IPS-NIHi7 (cell line): ENCODE measurements at regions not wholly inside any gene's neighbourhood (a gene's known extent, or its start where the extent isn't known, plus 50 kb on each side); places are given as distances from the start of the nearest gene placed in this dataset.

Source experiments
- DNase-seq: peaks from one replicate; pipeline ENCODE4 v3.0.0; 2012; ENCODE audit warnings: mixed read lengths; ENCODE audit errors: extremely low spot score

DNA sequence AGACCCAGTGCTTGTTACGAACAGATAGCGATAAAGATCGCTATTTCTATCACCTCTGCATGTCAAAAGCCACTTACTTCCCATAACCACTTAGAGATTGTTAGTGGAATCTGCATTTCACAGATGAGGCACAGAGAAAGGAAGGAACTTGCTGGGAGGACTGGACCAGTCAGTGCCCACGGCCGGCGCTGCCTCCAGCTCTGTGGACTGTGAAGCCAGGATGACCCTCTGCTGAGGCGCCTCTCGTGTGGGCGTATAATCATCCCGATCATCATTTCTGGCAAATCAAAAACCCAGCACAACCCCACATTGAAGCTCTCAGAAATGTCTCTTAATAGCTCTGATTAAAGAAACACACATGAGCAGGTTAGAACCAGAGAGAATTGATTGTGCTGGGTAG lies 61.5 kb upstream of the ADRA2C start:
- no peak for DNase-seq

DNA sequence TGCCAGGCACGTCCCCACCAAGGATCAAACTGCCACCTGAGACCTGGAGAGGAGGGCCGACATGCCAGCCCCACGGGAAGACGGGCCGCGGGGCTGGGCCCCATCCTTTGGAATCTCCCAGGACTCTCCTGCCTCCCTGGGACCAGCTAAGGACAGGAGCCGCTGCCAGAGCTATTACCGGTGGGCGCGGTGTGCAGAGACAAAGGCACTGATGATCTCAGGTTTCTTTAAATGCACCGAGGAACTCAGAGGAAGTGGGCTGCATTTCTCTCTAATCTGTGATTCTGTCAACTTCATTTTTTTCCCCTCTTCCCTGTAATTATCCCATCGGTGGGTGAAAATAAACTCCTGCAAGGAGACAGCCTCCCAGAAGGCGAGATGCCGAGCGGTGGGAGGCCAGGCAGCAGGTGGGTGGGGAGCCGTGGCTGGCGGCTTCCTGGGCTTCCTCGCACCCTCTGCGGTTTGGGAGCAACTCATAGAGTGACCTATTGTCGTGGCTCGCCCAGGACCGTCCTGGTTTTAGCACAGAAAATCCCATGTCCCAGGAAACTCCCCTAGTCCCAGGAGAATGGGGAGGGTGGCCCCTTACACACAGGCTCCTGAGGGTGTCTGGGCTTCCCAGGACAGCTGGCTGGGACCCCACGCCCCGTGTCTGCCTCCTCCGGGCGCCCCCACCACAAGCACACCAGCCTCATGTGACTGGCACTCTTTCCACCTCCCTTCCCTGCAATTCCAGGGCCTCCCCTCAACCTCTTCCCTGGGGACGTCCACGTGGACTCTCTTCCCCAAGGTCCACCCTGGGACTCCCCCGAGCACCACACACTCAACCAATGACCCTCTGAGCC lies 62.3 kb upstream of the ADRA2C start:
- peak; percentile 65 for DNase-seq

DNA sequence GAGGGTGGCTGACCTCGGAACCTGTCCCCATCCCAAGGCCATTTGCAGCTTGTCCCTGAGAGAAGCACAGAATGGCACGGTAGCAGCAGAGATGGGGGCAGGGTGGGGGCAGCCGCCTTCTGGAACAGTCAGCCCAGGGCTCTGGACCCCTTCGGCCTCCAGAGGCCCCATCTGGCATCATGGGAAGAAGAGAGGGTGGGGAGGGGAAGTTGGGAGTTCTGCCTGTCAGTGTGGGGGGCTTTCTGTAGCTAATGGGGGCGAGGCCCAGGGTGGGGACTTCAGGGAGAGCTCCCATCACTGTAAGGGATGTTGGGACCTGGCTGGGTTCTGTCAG lies 62.9 kb upstream of the ADRA2C start:
- no peak for DNase-seq

DNA sequence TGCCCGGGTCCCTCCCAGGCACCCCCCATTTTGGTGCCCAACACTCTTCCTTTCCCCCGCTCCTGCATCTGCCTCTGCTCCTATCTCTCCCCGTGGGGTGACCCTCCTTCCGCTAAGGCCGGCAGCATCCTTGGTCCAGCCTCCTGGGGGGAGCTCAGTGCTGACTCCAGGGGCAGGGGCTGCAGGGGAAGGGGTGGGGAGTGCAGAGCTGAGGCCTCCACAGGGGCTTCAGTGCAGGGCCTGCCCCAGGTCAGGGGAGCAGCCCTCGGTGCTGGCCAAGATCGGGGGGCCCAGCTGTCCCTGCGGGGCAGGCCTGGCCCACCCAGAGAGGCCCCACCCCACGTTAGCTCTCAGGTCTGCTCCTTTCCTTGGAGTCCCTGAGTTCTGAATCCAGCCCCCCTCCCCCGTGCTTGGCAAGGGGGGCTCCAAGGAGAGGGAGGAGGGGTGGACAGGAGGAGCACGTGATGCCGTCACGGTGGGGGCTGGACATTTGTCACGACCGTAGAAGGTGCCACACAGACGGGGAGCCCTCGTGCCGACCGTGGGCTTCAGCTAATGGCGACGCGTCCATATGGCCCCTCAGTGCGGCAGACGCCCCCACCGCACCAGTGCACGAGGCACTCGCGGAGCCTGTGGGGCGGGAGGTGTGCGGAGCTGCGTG lies 63.5 kb upstream of the ADRA2C start:
- DNase-seq: no peak

DNA sequence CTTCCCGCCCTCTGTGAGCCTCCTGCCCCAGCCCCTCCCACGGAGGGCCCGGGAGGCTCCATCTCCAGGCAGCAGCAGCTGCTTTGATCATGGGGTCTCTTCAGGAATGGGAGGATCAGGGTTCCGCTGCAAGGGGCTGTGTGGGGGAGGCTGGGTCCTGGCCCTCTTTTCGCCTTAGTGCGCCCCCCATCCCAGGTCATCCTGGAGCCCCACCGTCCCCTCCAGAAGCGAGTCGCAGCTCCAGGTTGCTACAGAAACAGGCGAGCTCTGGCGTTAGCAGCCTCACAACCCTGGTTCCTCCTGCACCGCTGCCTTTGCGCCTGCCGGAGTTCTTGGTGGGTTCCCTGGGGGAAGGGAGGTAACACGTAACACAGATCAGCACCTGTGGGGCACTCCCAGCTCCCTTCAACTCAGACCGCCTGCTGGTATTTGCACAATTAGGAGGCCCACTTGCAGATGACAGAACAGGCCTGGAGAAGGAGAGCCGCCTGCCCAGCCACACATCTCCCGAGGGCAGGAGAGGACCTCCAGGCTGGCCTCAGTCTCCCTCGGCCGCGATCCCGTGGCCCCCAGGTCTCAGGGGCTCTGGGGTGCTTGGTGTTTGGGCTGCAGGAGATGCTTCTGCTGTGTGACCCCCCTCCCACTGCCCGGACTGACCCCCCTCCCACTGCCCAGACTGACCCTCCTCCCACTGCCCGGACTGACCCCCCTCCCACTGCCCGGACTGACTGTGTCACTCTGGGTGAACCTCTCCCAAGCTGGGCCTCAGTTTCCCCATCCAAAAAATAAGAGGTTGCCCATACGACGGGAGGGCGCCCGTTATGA lies 64.2 kb upstream of the ADRA2C start:
- DNase-seq: no peak

DNA sequence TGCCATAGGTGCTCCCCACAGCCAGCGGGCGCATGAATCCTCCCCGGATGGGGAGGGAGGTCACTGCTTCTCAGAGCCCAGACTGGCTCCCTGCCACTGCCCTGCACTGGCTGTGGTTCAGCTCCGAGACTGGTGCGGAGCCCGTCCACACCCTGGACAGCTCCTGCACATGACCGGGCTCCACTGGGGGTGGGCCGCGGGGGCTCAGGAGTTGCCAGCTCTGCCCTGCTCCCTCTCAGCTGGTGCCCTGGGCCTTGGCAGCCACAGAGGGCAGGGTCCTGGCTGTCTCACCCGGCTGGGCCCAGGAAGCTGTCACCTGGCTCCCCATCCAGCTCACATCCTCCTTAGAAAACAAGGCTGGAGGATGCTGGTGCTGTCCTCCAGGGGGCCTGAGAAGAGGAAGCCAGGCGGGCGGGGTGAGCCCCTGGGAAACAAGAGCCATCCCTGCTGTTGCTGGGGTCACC lies 64.9 kb upstream of the ADRA2C start:
- DNase-seq: no peak

DNA sequence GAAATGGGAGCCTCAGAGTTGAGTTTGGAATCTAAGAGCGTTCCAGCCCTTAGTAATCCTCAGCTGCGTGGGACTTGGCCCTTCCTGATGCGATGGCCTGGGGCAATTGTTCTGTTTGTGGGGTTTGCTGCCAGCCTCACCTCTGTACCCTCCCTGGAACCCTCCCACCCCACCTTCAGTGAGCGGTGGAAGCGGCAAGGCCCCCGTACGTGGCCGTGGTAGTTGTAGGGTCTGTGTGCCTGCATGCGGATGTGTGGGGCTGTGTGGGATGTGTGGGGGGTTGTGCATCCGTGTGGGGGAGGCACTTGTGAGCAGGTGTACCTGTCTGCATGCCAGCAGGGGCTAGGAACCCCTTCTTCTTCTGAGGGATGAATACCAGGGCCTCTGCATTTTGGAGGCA lies 65.4 kb upstream of the ADRA2C start:
- DNase-seq: no peak

DNA sequence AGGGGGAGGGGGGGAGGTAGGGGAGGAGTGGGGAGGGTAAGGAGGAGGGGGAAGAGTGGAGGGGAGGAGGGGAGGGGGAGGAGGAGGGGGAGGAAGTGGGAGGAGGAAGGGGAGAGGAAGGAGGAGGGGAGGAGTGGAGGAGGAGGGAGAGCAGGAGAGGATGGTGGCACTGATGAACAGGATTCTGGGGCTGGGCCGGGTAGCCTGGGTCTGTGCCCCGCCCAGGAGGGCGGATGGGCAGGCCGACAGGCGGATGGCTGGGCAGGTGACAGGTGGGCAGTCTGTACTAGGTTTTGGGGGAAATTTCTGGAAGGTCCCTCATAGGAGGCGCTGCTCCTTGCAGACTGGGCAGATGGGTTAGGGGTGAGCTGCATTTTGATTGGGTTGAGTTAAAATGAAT lies 66.0 kb upstream of the ADRA2C start:
- no peak for DNase-seq

DNA sequence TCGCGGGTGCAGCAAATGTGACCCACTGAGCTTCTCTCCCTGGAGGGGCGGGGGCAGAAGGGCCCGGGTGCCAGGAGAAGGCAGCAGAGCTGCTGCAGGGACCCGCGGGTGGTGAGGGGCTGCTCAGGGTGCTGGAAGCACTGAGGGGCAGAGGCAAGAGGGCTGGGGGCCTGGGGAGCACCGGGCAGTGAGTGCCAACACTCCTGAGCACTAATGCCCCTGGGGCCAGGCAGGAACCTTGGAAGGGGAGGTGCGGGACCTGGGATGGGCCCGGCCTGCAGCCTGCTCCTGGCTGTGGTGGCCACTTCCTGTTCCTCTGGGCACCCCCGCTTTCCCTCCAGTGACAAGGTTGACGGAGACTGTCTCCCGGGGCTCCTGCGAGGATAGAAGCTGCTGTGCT lies 66.5 kb upstream of the ADRA2C start:
- no peak for DNase-seq

DNA sequence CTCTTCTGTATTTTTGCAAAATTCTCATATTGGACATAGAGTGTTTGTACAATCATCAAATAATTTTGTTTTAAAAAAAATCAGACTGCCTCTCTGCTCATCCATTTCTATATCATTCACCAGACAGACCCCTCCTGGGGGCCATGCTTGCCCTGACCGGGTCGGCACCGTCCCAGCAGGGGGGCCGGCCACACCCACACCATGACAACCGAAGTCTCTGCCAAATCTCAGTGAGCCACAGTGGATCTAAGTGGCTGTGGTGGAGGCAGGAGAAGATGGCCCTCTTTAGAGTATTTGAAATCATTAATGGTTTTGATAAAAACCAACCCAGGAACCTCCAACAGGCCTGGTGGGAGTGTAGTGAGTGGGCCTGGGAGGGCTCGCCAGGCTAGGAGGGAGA lies 66.9 kb upstream of the ADRA2C start:
- no peak for DNase-seq

DNA sequence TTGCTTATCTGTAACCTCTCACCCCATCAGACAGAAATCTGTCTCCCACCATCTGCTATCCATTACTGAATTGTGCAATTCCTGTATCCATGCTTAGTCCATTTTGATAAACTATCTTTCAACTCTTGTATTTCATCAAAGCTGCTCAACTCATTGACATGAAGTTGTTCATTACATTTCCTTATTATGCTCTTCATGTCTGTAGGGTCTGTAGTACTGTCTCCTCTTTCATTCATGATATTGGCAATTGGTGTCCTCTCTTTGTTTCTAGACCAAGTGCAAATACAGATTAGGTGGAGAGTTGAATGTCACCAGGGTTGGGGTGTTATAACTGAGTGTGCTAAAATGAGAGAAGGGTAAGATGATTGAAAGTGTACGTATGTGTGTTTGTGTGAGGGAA lies 69.2 kb upstream of the ADRA2C start:
- DNase-seq: no peak

DNA sequence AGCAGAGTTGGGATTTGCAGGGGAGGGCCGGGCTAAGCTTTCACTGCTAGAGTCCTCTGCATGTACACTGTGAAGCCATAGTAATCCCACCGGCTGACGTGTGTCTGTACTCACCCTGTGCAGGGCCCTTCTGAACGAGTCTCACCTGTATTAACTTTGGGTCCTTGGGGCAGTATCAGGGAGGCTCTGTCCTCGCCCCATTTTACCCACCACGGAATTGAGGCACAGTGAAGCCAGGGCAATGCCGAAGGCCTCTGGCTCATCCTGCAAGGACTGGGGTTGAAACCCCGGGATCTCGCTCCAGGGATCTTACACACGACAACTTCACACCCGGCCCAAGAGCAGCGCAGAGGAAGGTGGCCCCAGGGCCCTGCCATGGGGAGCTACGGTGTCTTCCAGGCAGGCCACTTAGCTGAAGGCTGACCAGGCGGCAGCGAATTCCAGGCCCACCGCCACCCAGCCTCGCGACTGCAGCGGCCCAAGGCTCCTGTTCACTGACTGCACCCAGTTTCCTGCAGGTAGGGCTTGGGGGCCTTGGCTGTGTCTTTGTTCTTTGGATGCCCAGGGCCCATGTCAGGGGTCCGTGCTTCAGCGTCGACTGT lies 75.5 kb upstream of the ADRA2C start:
- no peak for DNase-seq

DNA sequence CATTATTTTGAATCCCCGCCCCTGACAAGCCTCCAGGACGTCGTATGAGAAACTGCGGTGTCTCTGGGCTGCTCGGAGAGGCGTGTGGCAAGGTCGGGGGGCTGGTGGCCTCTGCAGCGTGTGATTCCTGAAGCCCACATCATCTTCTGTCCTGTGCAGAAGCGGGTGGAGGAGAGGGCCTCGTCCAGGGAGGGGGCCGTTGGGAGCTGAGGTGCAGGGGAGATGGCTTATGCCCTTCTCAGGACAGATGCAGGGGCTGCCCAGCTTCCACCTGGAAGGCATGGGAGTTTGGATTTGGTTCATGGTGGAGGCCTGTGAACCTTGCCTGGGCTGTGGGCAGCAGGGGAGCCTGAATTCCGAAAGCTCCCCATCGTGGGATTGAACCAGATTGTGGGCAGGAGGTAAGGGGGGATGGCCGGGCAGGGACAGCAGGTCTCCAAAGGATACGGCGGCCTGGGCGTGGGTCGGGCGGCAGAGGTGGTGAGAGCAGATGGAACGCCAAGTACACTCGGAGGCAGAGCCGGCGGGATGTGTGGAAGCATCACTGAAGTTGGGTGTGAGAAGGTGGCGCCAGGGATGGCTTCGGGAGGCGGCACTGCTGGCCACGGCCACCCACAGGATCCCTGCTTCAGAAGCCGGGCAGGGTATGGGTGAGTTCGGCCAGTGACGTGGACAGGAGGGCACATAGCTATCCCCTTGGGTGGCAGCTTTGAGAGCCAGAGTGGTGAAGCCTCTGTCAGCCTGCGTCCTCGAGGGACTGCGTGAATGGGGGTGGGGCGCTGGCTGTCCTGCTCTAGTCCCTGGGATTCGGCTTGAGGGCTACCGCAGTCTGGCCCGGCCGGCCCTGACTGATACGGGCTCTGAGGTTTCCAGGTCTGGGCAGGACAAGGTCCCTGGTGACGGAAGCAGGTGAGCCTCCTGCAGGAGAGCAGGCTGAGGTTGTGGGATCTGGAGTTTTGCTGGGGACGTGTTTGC lies 76.3 kb upstream of the ADRA2C start:
- no peak for DNase-seq

DNA sequence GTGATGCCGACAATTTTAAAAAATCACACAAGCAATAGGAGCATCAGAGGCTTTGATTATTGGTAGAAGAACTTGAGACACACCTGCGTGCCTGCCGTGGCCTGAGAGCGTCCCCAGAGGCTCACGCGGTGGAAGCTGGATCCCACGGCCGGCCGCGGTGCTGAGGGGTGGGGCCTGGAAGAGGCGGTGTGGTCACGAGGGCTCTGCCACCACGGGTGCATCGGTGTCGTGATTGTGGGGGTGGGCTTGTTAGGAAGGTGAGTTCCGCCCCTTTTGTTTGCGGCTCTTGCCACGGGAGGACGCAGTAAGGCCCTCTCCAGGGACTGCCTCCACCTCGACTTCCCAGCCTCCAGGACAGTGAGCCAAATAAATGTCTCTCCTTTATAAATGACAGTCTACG lies 77.2 kb upstream of the ADRA2C start:
- no peak for DNase-seq

DNA sequence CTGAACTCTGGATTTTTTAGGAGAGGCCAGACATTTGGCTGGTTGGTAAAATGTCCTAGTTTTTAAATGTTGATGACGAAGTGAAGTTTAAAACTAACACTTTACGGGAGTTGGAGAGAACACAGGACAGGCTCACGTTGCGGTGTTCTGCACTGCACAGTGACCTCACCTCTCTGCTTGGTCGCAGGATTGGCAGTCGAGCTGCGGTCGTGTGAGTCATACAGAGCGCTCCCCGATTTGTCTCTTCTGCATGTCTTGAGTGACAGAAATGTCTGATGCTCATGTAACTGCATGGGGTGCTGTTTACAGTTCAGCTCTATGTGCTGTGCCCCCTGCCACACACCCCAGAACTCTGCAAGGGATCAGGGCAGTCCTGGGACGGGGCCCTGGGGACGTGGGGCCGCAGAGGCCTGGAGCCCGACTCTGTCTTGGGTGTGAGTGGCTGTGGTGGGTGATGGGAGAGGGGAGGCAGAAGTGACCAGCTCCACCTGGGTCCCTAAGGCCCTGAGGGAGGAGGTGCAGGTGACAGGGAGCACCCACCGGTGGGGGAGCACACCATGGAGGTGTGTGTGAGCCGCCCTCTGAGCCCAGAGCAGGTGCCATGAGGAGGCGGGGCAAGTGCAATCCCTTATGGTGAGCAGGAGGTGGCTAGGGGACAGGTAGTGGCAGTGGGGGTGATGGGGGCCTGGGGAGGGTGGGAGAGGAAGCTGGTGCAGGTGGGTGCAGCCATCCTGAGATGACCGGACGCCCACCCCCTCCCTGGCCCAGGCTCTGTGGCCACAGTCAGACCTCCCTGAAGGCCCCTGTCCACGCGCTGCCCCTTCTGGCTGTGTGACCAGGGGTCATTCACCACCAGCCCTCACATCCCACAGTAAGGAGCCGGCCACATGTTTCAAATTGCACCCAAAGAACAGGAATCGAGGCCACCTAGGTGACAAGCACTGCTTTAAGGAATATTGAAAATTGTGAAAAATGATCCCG lies 77.9 kb upstream of the ADRA2C start:
- DNase-seq: no peak

DNA sequence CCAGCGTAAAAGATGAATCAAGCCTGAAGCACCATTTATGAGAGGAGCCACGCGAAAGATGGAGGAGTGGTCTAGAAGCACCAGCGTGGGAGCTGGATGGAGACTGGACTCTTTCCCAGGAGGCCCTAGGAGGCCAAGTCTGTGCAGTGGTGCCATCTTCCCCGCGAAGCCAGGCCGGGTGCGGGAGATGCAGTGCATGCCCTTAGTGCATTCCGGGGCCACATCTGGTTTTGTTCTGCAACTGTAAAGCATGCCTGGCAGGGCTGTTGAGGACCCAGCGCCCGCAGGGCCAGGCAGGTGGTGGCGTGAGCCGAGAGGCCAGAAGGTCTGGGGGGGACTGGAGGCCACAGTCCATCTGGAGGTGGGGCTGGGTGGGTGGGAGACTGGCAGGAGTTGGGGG lies 78.6 kb upstream of the ADRA2C start:
- DNase-seq: no peak

DNA sequence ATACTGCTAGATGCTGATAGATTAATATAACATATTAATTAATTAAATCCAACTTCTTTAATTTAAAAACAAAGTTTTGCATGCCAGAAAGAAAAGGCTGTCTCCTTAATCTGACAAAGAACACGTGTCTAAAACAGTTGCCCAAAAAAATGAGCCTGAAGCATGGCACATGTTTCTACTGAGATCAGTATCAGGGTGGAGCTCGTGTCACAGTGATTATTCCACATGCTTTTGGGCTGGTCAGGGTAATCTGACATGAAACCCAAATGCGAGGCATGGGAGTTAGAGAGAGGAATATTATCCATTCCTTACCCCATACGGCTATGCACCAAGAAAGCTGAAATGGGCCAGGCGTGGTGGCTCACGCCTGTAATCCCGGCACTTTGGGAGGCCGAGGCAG lies 79.4 kb upstream of the ADRA2C start:
- no peak for DNase-seq

DNA sequence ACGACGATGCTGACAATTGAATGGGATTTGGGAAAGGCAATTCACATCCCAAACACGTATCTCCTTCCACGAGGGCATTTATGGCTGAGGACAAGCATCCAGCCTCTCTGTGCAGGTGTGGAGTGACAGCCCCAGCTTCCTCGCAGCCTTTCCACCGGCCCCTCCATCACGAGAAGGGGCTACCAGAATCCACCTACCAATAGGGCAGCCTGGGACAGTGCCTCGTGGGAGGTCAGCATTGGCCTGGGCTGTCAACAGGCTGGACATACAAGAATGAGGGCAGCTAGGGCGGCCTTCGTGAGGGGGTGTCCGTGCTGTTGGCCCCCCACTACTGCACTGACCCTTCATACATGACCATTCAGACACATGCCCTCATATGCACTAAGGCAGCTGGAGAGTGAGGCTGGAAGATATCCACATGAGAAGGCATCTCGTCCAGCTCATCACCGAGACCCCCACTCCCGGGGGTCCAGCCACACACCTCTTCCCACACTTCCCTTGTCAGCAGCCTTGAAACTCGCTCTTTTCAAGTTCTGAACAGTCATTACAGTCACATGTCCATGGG lies 81.0 kb upstream of the ADRA2C start:
- no peak for DNase-seq

DNA sequence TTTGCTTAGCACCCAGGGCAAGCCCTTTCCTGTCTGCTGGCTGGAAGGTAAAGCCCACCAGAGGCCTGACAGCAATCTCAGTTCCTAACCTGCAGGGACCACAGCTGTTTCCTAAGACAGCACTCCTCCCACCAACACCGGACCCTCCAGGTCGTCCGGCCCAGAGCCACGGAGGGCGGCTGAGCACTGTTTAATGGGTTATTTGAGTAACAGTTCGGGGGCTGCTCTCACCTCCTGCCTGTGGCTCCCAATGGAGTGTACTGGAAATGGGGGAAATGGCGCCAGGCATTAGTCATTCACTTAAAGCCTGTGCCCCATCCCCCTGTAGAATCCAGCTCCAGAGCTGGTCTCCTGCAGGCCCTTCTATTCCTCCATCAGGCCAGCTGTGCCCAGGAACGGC lies 81.6 kb upstream of the ADRA2C start:
- DNase-seq: no peak
